ENCODE measurements at regions not wholly inside any gene's neighbourhood (a gene's known extent, or its start where the extent isn't known, plus 50 kb on each side); places are given as distances from the start of the nearest gene placed in this dataset.

DNA sequence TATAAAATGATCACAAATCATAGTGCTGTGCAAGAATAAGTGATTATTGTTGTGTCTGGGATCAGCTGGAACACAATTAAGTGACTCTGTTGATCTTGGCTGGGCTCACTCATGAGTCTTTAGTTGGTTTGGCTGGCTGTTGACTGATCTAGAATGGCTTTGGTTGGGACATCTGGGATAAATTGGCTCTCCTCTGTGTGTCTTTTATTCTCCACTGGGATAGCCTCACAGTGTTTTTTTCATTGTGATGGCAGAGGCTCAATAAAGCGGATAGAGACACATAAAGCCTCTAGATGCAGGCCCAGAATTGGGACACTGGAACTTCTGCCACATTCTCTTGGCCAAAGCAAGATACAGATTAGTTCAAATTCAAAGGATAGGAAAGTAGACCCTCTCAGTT, 735.6 kb downstream of the PDCD6IP start:
- TF ChIP-seq, protein P1, sequence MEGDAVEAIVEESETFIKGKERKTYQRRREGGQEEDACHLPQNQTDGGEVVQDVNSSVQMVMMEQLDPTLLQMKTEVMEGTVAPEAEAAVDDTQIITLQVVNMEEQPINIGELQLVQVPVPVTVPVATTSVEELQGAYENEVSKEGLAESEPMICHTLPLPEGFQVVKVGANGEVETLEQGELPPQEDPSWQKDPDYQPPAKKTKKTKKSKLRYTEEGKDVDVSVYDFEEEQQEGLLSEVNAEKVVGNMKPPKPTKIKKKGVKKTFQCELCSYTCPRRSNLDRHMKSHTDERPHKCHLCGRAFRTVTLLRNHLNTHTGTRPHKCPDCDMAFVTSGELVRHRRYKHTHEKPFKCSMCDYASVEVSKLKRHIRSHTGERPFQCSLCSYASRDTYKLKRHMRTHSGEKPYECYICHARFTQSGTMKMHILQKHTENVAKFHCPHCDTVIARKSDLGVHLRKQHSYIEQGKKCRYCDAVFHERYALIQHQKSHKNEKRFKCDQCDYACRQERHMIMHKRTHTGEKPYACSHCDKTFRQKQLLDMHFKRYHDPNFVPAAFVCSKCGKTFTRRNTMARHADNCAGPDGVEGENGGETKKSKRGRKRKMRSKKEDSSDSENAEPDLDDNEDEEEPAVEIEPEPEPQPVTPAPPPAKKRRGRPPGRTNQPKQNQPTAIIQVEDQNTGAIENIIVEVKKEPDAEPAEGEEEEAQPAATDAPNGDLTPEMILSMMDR (IDR thresholded peaks at IDR 0.05): no peak
- no peak for TF ChIP-seq POLR2A (IDR thresholded peaks at IDR 0.05)
